ENCODE measurements at regions not wholly inside any gene's neighbourhood (a gene's known extent, or its start where the extent isn't known, plus 50 kb on each side); places are given as distances from the start of the nearest gene placed in this dataset.

DNA sequence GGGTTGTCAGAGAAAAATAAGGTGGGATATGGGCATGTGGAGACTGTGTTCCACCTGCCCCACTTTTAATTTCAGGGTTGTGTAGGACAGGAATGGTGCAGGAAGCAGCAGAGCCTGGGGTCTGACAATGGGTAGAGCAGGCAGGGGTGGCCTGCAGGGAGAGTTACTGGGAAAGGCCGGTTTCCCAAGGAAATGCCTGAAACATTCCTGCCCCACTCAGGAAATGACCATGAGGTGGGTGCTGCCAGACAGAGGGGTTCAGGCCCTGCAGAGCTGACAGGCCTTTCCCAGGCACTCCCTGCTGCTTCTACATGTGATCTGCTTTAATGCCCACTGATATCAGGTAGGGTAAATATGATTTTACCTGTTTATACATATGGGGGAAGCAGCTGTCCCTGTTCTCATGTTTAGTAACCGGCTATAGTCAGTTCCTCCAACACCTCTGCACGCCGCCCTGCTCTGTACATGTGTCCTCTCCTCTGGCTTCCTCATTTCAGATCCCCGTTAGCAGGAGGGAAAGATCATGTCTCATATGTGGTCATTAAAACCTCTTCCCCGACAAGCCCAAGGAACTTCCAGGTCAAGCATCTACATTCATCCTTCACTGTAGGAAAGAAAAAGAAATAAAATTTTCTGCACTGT lies 118.6 kb upstream of the PRSS58 start:
- POLR2A ChIA-PET (ENCODE audit: unreplicated experiment): no interaction called here
- intact Hi-C loops (cut with micrococcal nuclease; ENCODE audit: unreplicated experiment): loop anchor here (1.0 to 5.0 kb wide), 17 partner anchors 9 to 839 kb away; partner anchors contain the start of gene EPHB6

DNA sequence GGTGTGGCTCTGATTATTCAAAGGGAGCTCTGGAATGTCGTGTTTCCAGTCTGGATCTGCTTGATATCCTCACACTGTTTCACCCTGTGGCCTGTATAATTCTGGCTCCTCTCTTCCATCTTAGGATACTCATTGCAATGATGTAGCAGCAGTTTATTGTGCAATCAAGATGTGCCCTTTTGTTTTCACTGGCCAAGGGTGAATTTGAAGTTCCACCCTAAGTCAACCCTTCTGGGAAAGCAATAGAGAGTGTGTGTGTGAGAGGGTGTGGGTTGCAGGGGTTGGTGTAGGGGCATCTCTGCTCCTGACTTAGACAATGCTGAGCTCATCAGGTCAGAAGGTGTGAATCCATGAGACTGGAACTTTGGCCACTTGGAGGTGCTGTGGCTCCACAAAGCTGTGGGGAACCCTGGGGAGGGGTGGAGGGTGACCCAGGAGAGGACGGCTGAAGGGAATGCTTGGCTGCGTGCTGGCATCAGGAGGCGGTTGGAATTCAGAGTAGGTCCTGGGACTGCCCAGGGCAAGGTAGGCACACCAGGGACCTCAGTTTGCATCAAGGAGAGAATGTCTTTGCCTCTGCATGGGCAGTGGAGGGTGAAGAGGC lies 118.0 kb upstream of the PRSS58 start:
- H4K20me1 ChIP-seq (ENCODE audit: insufficient read depth): no peaks in the 10 kb centered on the region
- CTCF ChIA-PET: interaction anchor here (0.5 to 2.9 kb wide), 29 partner anchors 9 to 839 kb away, joined by 3 to 14 read pairs (median 4); no protein-coding TSS in a partner anchor
- H3K27ac ChIP-seq: peak overlapping the region; percentile 87
- 0 out of 2 replicates have a peak overlapping the region, but pooled peaks have one; percentile 50 for H2AFZ ChIP-seq
- intact Hi-C loops (cut with micrococcal nuclease; ENCODE audit: unreplicated experiment): loop anchor here (1.0 to 5.0 kb wide), 21 partner anchors 9 to 839 kb away; partner anchors contain the start of gene EPHB6
- peak overlapping the region; percentile 65 for H3K4me2 ChIP-seq
- no TSS peak for BruUV-seq (replicated peaks)
- no peaks in the 10 kb centered on the region for H3K9me3 ChIP-seq (ENCODE audit: insufficient read depth, low read depth)
- peaks cover 28% of the 10 kb centered on the region for H3F3A ChIP-seq (ENCODE audit: insufficient read depth, low read depth)
- TF ChIP-seq, protein P1, sequence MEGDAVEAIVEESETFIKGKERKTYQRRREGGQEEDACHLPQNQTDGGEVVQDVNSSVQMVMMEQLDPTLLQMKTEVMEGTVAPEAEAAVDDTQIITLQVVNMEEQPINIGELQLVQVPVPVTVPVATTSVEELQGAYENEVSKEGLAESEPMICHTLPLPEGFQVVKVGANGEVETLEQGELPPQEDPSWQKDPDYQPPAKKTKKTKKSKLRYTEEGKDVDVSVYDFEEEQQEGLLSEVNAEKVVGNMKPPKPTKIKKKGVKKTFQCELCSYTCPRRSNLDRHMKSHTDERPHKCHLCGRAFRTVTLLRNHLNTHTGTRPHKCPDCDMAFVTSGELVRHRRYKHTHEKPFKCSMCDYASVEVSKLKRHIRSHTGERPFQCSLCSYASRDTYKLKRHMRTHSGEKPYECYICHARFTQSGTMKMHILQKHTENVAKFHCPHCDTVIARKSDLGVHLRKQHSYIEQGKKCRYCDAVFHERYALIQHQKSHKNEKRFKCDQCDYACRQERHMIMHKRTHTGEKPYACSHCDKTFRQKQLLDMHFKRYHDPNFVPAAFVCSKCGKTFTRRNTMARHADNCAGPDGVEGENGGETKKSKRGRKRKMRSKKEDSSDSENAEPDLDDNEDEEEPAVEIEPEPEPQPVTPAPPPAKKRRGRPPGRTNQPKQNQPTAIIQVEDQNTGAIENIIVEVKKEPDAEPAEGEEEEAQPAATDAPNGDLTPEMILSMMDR (conservative IDR thresholded peaks at IDR 0.05): peak; percentile 97
- TF ChIP-seq EZH2 (IDR thresholded peaks at IDR 0.05; ENCODE audit: low read depth): no peak
- DNase-seq: peak; percentile 99 to 100
- peak overlapping the region; percentile 8; the same call in 1 of the 2 replicates for H3K4me3 ChIP-seq
- H3K27me3 ChIP-seq (ENCODE audit: insufficient read depth, low read depth): no peaks in the 10 kb centered on the region
- no peaks in the 10 kb centered on the region for H3K36me3 ChIP-seq (ENCODE audit: low read depth)
- no peaks in the 10 kb centered on the region for H3K79me2 ChIP-seq (ENCODE audit: low read depth)
- peaks cover 54% of the 10 kb centered on the region for H3K4me1 ChIP-seq (replicated peaks; ENCODE audit: insufficient read depth)
- POLR2A ChIA-PET (ENCODE audit: unreplicated experiment): interaction anchor here (0.6 to 0.7 kb wide), 5 partner anchors 45 to 826 kb away, joined by 3 to 31 read pairs (median 7); no protein-coding TSS in a partner anchor
- no peaks in the 10 kb centered on the region for H3K9me2 ChIP-seq (ENCODE audit: insufficient read depth)

More for the DNA sequence above, 118.6 kb upstream of the PRSS58 start:
- Histone ChIP-seq H3K9me3 (ENCODE audit: insufficient read depth, low read depth) (no peaks in the 10 kb centered on the region), H3K4me1 (replicated peaks; ENCODE audit: insufficient read depth) (peaks cover 52% of the 10 kb centered on the region), H3K27me3 (ENCODE audit: insufficient read depth, low read depth) (no peaks in the 10 kb centered on the region), H3K36me3 (ENCODE audit: low read depth) (no peaks in the 10 kb centered on the region), H4K20me1 (ENCODE audit: insufficient read depth) (no peaks in the 10 kb centered on the region), H3K9me2 (ENCODE audit: insufficient read depth) (no peaks in the 10 kb centered on the region), H3K4me2 (peak overlapping the region; percentile 65), H3K4me3 (peak overlapping the region; percentile 8; the same call in 1 of the 2 replicates), H2AFZ (peak overlapping the region; percentile 50; the same call in 1 of the 2 replicates), H3F3A (ENCODE audit: insufficient read depth, low read depth) (peaks cover 28% of the 10 kb centered on the region), H3K27ac (peak overlapping the region; percentile 87), H3K79me2 (ENCODE audit: low read depth) (no peaks in the 10 kb centered on the region)
- no peak for DNase-seq
- no TSS peak for BruUV-seq (replicated peaks)
- CTCF ChIA-PET: interaction anchor here (0.5 to 2.9 kb wide), 20 partner anchors 15 to 839 kb away, joined by 3 to 14 read pairs (median 4); no protein-coding TSS in a partner anchor
- TF ChIP-seq, protein P1 (conservative IDR thresholded peaks at IDR 0.05): no peak
- no peak for TF ChIP-seq EZH2 (IDR thresholded peaks at IDR 0.05; ENCODE audit: low read depth)

DNA sequence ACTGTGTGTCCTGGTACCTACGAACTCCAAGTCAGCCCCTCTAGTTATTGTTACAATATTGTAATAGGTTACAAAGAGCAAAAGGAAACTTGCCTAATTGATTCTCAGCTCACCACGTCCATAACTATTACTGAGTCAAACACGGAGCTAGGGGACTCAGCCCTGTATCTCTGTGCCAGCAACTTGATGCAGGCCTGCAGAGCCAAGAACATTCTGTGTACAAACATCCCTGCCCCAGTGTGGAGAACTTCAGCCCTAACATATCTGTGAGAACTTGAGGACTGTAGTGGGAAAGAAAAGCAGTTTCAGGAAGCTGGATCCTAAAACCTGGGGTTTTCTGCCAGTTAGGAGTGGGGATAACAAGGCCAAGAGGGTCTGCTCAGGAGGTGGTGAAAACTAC lies 114.9 kb upstream of the PRSS58 start:
- Histone ChIP-seq H3K27me3 (ENCODE audit: insufficient read depth, low read depth) (no peaks in the 10 kb centered on the region), H3K4me3 (no peak overlapping the region), H3K4me1 (replicated peaks; ENCODE audit: insufficient read depth) (peaks cover 54% of the 10 kb centered on the region), H3F3A (ENCODE audit: insufficient read depth, low read depth) (peaks cover 28% of the 10 kb centered on the region), H3K4me2 (no peak overlapping the region), H3K9me3 (ENCODE audit: insufficient read depth, low read depth) (0 out of 2 replicates have a peak, but pooled peaks cover 5% of the 10 kb centered on the region), H3K36me3 (ENCODE audit: low read depth) (no peaks in the 10 kb centered on the region), H3K27ac (no peak overlapping the region), H3K79me2 (ENCODE audit: low read depth) (no peaks in the 10 kb centered on the region), H2AFZ (no peak overlapping the region), H4K20me1 (ENCODE audit: insufficient read depth) (no peaks in the 10 kb centered on the region), H3K9me2 (ENCODE audit: insufficient read depth) (no peaks in the 10 kb centered on the region)
- no peak for DNase-seq
- intact Hi-C loops (cut with micrococcal nuclease; ENCODE audit: unreplicated experiment): no loop called here
- TF ChIP-seq, protein P1 (conservative IDR thresholded peaks at IDR 0.05): no peak
- no peak for TF ChIP-seq EZH2 (IDR thresholded peaks at IDR 0.05; ENCODE audit: low read depth)
- ChIA-PET CTCF (no interaction called here), POLR2A (ENCODE audit: unreplicated experiment) (no interaction called here)
- no TSS peak for BruUV-seq (replicated peaks)

All from PC-9 (cell line).